ENCODE measurements at regions not wholly inside any gene's neighbourhood (a gene's known extent, or its start where the extent isn't known, plus 50 kb on each side); places are given as distances from the start of the nearest gene placed in this dataset.

GRCh38 chr21:21996891-21997290, 998.7 kb downstream of the NCAM2 start:
- no peak overlapping the region for H2BK120ac ChIP-seq (replicated peaks; ENCODE audit: low read depth, low read length)
- no peaks in the 10 kb centered on the region for H3K9me3 ChIP-seq (ENCODE audit: insufficient read depth in 2 of 2, low read depth in 1 of 2, low read length in 1 of 2)
- no peak overlapping the region for H3K23ac ChIP-seq (ENCODE audit: insufficient read length)
- H3K79me2 ChIP-seq (ENCODE audit: control insufficient read depth in 1 of 2, insufficient read depth in 2 of 2, low read length in 2 of 2), result no peaks in the 10 kb centered on the region
- no peak overlapping the region for H2BK12ac ChIP-seq (ENCODE audit: low read depth, low read length)
- H3K23me2 ChIP-seq (ENCODE audit: low read depth, low read length), result no peaks in the 10 kb centered on the region
- WGBS, 2 experiments (ENCODE audit: extremely low coverage in 1 of 2, insufficient coverage in 1 of 2, insufficient read length in 1 of 2, insufficient replicate concordance in 2 of 2, low coverage in 1 of 2, low lambda C conversion rate in 2 of 2, missing lambda C conversion rate in 1 of 2), result 86% methylated on average over 3 of the region's 3 CpGs; no CpG with 5 or more reads in 1 of the 2 experiments
- no peak overlapping the region for H2BK20ac ChIP-seq (ENCODE audit: low read length)
- no peak overlapping the region for H2AFZ ChIP-seq (ENCODE audit: low read length)
- H2AK5ac ChIP-seq (ENCODE audit: low read depth, low read length), result no peak overlapping the region
- H3K27me3 ChIP-seq (replicated peaks in 1 of 4; ENCODE audit: control insufficient read depth in 3 of 4, extremely low read depth in 1 of 4, insufficient read depth in 3 of 4, low read length in 3 of 4), result no peaks in the 10 kb centered on the region
- DNase-seq (ENCODE audit: low read depth in 1 of 2, low spot score in 2 of 2) (no peak), FAIRE-seq (no peak)
- ChIA-PET POLR2A (ENCODE audit: partially characterized antibody) (no interaction called here), CTCF (ENCODE audit: partially characterized antibody) (no interaction called here)
- no peaks in the 10 kb centered on the region for H3K4me1 ChIP-seq (replicated peaks in 1 of 4; ENCODE audit: control insufficient read depth in 3 of 4, insufficient read depth in 4 of 4, low read length in 3 of 4)
- H3K14ac ChIP-seq (ENCODE audit: insufficient read length), result no peak overlapping the region
- no peak overlapping the region for H3K4me3 ChIP-seq (ENCODE audit: extremely low read depth in 1 of 4, insufficient read depth in 2 of 4, low read depth in 3 of 4, low read length in 4 of 4)
- H3K27ac ChIP-seq (ENCODE audit: low read depth, low read length), result no peak overlapping the region
- no peak overlapping the region for H3K4ac ChIP-seq (replicated peaks; ENCODE audit: insufficient read length, low read depth, low read length)
- no peak overlapping the region for H4K91ac ChIP-seq (replicated peaks; ENCODE audit: insufficient read length, low read length)
- no peak overlapping the region for H3K18ac ChIP-seq (ENCODE audit: extremely low read depth, low read length)
- no peak overlapping the region for H4K5ac ChIP-seq (ENCODE audit: insufficient read length, low read depth, low read length)
- H3K4me2 ChIP-seq (ENCODE audit: insufficient read depth in 1 of 2, low read depth in 2 of 2, low read length in 2 of 2), result no peak overlapping the region
- no peak overlapping the region for H2BK5ac ChIP-seq (ENCODE audit: low read depth, low read length)
- H3K9ac ChIP-seq (replicated peaks in 1 of 4; ENCODE audit: extremely low read depth in 1 of 4, low read depth in 3 of 4, low read length in 3 of 4), result no peak overlapping the region
- H3K36me3 ChIP-seq (ENCODE audit: control insufficient read depth in 2 of 4, insufficient read depth in 4 of 4, low read length in 3 of 4), result no peaks in the 10 kb centered on the region
- H2BK15ac ChIP-seq (ENCODE audit: low read length), result no peak overlapping the region
- H4K8ac ChIP-seq (ENCODE audit: extremely low read depth, insufficient read depth, low read length), result no peak overlapping the region
- H3K56ac ChIP-seq (replicated peaks; ENCODE audit: insufficient read length, low read depth, low read length), result no peak overlapping the region
- no peaks in the 10 kb centered on the region for H4K20me1 ChIP-seq (replicated peaks in 1 of 2; ENCODE audit: control insufficient read depth in 1 of 2, insufficient read depth in 2 of 2, low read length in 2 of 2)
- H3K79me1 ChIP-seq (ENCODE audit: low read depth, low read length), result no peaks in the 10 kb centered on the region
- no peak for TF ChIP-seq SP2 (IDR thresholded peaks at IDR 0.05; ENCODE audit: low read length)
- TF ChIP-seq USF2 (IDR thresholded peaks at IDR 0.05; ENCODE audit: low read length), result no peak
- no peak for TF ChIP-seq TBP (IDR thresholded peaks at IDR 0.05; ENCODE audit: low read depth, low read length)
- TF ChIP-seq SIX5 (IDR thresholded peaks at IDR 0.05; ENCODE audit: low read depth, low read length), result no peak
- TF ChIP-seq HDAC6 (IDR thresholded peaks at IDR 0.05; ENCODE audit: low read depth, low read length), result no peak
- no peak for TF ChIP-seq CBX8 (IDR thresholded peaks at IDR 0.05; ENCODE audit: borderline replicate concordance, low read depth, low read length)
- TF ChIP-seq RXRA (IDR thresholded peaks at IDR 0.05; ENCODE audit: insufficient read depth, low read depth, low read length), result no peak
- no peak for TF ChIP-seq BCL11A (IDR thresholded peaks at IDR 0.05; ENCODE audit: low read depth in 2 of 2, low read length in 2 of 2)
- TF ChIP-seq CHD2 (IDR thresholded peaks at IDR 0.05; ENCODE audit: low read length), result no peak
- no peak for TF ChIP-seq TAF1 (IDR thresholded peaks at IDR 0.05; ENCODE audit: low read depth, low read length)
- TF ChIP-seq SIRT6 (IDR thresholded peaks at IDR 0.05; ENCODE audit: low read length), result no peak
- no peak for TF ChIP-seq CTBP2 (IDR thresholded peaks at IDR 0.05; ENCODE audit: borderline replicate concordance, insufficient read depth, insufficient read length, low read length)
- TF ChIP-seq KDM4A (IDR thresholded peaks at IDR 0.05; ENCODE audit: low read depth, low read length, severe bottlenecking), result no peak
- no peak for TF ChIP-seq CEBPB (IDR thresholded peaks at IDR 0.05; ENCODE audit: low read depth, low read length)
- TF ChIP-seq JUN (IDR thresholded peaks at IDR 0.05; ENCODE audit: low read depth, low read length), result no peak
- TF ChIP-seq POLR2AphosphoS5 (IDR thresholded peaks at IDR 0.05; ENCODE audit: low read depth, low read length), result no peak

Measured in H1 (cell line).